ENCODE measurements at regions not wholly inside any gene's neighbourhood (a gene's known extent, or its start where the extent isn't known, plus 50 kb on each side); places are given as distances from the start of the nearest gene placed in this dataset.
"Not testable (repeated sequence)": the region's sequence is repeated elsewhere in the genome, so short reads cannot be mapped to it uniquely, and the experiment has no call there.

GRCh38 chr5:18399461-18400327 lies 765.4 kb downstream of the TAF11L14 start:
- not testable (repeated sequence) for H3K9me3 Mint-ChIP-seq; H3K27me3 Mint-ChIP-seq (ENCODE audit: low read depth); H3K4me3 Mint-ChIP-seq; H3K4me1 Mint-ChIP-seq (ENCODE audit: low read depth); DNase-seq; ATAC-seq (replicated peaks in 1 of 2); H3K36me3 Mint-ChIP-seq (ENCODE audit: insufficient read depth in 2 of 2); H3K27ac Mint-ChIP-seq

DNA sequence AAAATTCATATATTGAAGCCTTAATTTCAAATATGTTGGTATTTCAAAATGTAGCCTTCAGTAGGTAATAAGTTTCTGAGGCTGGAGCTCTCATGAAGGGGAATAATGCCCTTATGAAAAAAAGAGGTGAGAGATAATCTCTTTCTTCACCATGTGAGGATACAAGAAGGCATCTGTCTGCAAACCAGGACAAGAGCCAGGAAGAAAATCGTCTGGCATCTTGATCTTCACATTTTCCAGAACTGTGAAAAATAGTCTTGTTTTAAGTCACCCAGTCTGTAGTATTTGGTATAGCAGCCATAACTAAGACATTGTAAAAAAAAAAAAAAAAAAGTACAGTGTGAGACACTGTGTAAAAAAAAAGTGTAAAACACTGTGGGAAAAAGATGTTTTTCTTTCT lies 768.9 kb downstream of the TAF11L14 start:
- DNase-seq (no peak), ATAC-seq (replicated peaks in 1 of 2) (no peak)
- Mint-ChIP-seq H3K4me3 (no peak overlapping the region), H3K36me3 (ENCODE audit: insufficient read depth in 2 of 2) (no peaks in the 10 kb centered on the region), H3K4me1 (ENCODE audit: low read depth) (no peaks in the 10 kb centered on the region), H3K27me3 (ENCODE audit: low read depth) (no peaks in the 10 kb centered on the region), H3K27ac (no peak overlapping the region), H3K9me3 (peaks cover 0 to 3% of the 10 kb centered on the region in 2 donors)

- no peak overlapping the region for H3K4me3 Mint-ChIP-seq
- no peak overlapping the region for H3K27ac Mint-ChIP-seq
- H3K9me3 Mint-ChIP-seq: peaks cover 0 to 3% of the 10 kb centered on the region in 2 donors
- DNase-seq (no peak), ATAC-seq (replicated peaks in 1 of 2) (no peak)
- no peaks in the 10 kb centered on the region for H3K27me3 Mint-ChIP-seq (ENCODE audit: low read depth)
- H3K36me3 Mint-ChIP-seq (ENCODE audit: insufficient read depth in 2 of 2): no peaks in the 10 kb centered on the region
- H3K4me1 Mint-ChIP-seq (ENCODE audit: low read depth): no peaks in the 10 kb centered on the region
Measured at GRCh38 chr5:18403941-18404438, 769.7 kb downstream of the TAF11L14 start.

- no peaks in the 10 kb centered on the region for H3K36me3 Mint-ChIP-seq (ENCODE audit: insufficient read depth in 2 of 2)
- DNase-seq (no peak), ATAC-seq (replicated peaks in 1 of 2) (no peak)
- H3K27me3 Mint-ChIP-seq (ENCODE audit: low read depth): no peaks in the 10 kb centered on the region
- no peak overlapping the region for H3K27ac Mint-ChIP-seq
- no peak overlapping the region for H3K4me3 Mint-ChIP-seq
- peaks cover 2 to 8% of the 10 kb centered on the region in 2 donors for H3K9me3 Mint-ChIP-seq
- H3K4me1 Mint-ChIP-seq (ENCODE audit: low read depth): no peaks in the 10 kb centered on the region
Measured at GRCh38 chr5:18420711-18421110, 786.5 kb downstream of the TAF11L14 start.

DNA sequence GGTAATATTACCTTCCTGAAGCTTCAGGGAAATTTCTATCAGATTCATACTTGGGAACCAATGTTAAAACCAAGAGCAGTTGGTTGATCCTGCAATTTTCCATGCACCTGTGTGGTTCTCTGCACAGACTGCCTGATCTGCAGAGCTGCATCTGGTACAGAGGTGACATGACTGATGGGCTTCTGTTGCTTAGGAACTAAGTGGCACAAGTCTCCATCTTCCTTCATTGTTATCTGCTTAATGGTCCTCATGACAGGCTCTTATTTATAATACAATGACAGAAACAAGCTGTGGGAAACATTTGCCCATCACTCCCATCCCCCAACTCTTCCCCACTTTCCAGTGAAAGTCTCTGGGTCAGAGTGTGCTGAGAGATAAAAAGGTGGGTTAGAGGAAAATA lies 799.1 kb downstream of the TAF11L14 start:
- no peaks in the 10 kb centered on the region for H3K36me3 Mint-ChIP-seq (ENCODE audit: insufficient read depth in 2 of 2)

GRCh38 chr5:18438126-18438525 lies 803.9 kb downstream of the TAF11L14 start:
- no peaks in the 10 kb centered on the region for H3K4me1 Mint-ChIP-seq (ENCODE audit: low read depth)
- H3K27me3 Mint-ChIP-seq (ENCODE audit: low read depth): no peaks in the 10 kb centered on the region
- no peak overlapping the region for H3K27ac Mint-ChIP-seq
- H3K4me3 Mint-ChIP-seq: no peak overlapping the region
- H3K36me3 Mint-ChIP-seq (ENCODE audit: insufficient read depth in 2 of 2): no peaks in the 10 kb centered on the region
- peaks cover 0 to 4% of the 10 kb centered on the region in 2 donors for H3K9me3 Mint-ChIP-seq
- DNase-seq (no peak), ATAC-seq (replicated peaks in 1 of 2) (no peak)

More for the DNA sequence above, 799.1 kb downstream of the TAF11L14 start:
- H3K4me1 Mint-ChIP-seq (ENCODE audit: low read depth): no peaks in the 10 kb centered on the region
- H3K27ac Mint-ChIP-seq: no peak overlapping the region
- ATAC-seq (replicated peaks in 1 of 2) (no peak), DNase-seq (no peak)
- H3K4me3 Mint-ChIP-seq: no peak overlapping the region
- H3K27me3 Mint-ChIP-seq (ENCODE audit: low read depth): no peaks in the 10 kb centered on the region
- peaks cover 2 to 5% of the 10 kb centered on the region in 2 donors for H3K9me3 Mint-ChIP-seq

- Mint-ChIP-seq H3K4me1 (ENCODE audit: low read depth) (no peaks in the 10 kb centered on the region), H3K27me3 (ENCODE audit: low read depth) (no peaks in the 10 kb centered on the region), H3K36me3 (ENCODE audit: insufficient read depth in 2 of 2) (no peaks in the 10 kb centered on the region), H3K4me3 (no peak overlapping the region), H3K9me3 (peaks cover 4 to 7% of the 10 kb centered on the region in 2 donors), H3K27ac (no peak overlapping the region)
- DNase-seq (no peak), ATAC-seq (replicated peaks in 1 of 2) (no peak)
Measured at GRCh38 chr5:18455521-18455920, 821.3 kb downstream of the TAF11L14 start.

DNA sequence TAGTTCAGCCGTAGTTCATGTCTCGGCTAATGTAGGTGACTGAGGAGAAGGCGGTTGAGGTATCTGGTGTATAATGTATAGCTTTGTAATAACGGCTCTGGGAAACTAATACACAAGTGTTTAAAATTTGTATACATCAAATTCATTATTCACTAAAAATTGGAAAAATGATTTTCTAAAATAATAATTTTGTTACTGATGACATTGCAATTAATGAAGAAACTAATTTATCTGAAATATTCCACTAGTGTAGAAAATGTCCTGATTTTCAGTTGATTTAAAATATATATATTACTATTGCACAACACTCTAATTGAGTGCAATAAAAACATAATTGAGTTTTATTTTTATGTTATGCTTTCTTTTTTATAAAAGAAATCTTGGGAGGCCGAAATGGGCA lies 823.0 kb downstream of the TAF11L14 start:
- DNase-seq: no peak
- Mint-ChIP-seq H3K36me3 (ENCODE audit: insufficient read depth in 2 of 2) (no peaks in the 10 kb centered on the region), H3K4me3 (no peak overlapping the region), H3K27me3 (ENCODE audit: low read depth) (no peaks in the 10 kb centered on the region), H3K4me1 (ENCODE audit: low read depth) (no peaks in the 10 kb centered on the region), H3K27ac (no peak overlapping the region), H3K9me3 (peaks cover 4 to 5% of the 10 kb centered on the region in 2 donors)
- ATAC-seq (replicated peaks in 1 of 2): no peak

- no peak overlapping the region for H3K4me3 Mint-ChIP-seq
- H3K27ac Mint-ChIP-seq: no peak overlapping the region
- no peaks in the 10 kb centered on the region for H3K27me3 Mint-ChIP-seq (ENCODE audit: low read depth)
- peaks cover 0 to 2% of the 10 kb centered on the region in 2 donors for H3K9me3 Mint-ChIP-seq
- no peak for ATAC-seq (replicated peaks in 1 of 2)
- no peaks in the 10 kb centered on the region for H3K36me3 Mint-ChIP-seq (ENCODE audit: insufficient read depth in 2 of 2)
- no peak for DNase-seq
- H3K4me1 Mint-ChIP-seq (ENCODE audit: low read depth): no peaks in the 10 kb centered on the region
Measured at GRCh38 chr5:18461766-18462165, 827.5 kb downstream of the TAF11L14 start.

DNA sequence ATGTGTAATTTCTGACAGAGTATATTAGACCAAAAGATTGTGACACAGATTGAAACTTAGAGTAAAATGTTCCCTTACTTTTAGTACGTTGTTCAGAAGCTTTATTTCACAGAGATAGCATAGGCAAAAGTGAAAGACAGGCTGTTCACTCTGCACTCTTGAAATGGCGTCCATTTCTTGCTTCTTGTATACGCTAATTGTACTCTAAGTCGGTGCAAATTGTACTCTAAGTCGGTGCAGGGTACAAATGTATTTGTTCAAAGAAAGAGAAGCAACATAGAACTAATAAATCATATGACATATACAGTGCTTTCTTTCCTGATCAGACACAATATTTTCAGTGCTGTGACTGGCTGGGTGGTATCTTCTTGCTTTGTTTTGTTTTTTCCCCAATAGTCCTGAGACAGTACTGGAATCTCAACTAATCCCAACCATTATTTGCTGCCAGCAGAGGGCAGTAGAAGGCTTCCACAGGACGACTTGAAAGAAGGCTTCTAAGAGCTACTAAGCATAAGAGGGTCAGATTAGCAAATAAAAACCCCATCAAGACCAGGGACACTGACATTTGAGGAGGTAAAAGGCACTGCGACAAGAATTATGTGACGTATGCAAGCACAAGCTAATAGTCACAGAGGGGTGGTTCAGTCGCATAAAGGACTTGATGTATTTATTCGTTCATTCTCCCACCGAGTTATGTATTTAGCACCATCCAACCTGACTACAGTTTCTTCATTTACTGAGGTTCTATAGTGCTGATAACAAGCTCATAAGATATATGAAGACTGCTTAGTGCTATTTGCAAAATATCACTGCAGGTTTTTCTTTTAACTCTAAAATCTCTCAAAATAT lies 831.8 kb downstream of the TAF11L14 start:
- H3K27me3 Mint-ChIP-seq (ENCODE audit: low read depth): no peaks in the 10 kb centered on the region
- H3K27ac Mint-ChIP-seq: no peak overlapping the region
- no peak overlapping the region for H3K4me3 Mint-ChIP-seq
- no peaks in the 10 kb centered on the region for H3K9me3 Mint-ChIP-seq
- no peaks in the 10 kb centered on the region for H3K36me3 Mint-ChIP-seq (ENCODE audit: insufficient read depth in 2 of 2)
- DNase-seq (peak; percentile 34 to 41), ATAC-seq (replicated peaks in 1 of 2) (peak in 1 of 2 donors; percentile 39)
- H3K4me1 Mint-ChIP-seq (ENCODE audit: low read depth): no peaks in the 10 kb centered on the region

- H3K9me3 Mint-ChIP-seq: no peaks in the 10 kb centered on the region
Measured at GRCh38 chr5:18466731-18467130, 832.5 kb downstream of the TAF11L14 start.

GRCh38 chr5:18471791-18472190 lies 837.5 kb downstream of the TAF11L14 start:
- H3K27ac Mint-ChIP-seq; H3K36me3 Mint-ChIP-seq (ENCODE audit: insufficient read depth in 2 of 2); ATAC-seq (replicated peaks in 1 of 2); DNase-seq; H3K9me3 Mint-ChIP-seq; H3K4me1 Mint-ChIP-seq (ENCODE audit: low read depth); H3K27me3 Mint-ChIP-seq (ENCODE audit: low read depth); H3K4me3 Mint-ChIP-seq: not testable (repeated sequence)

More at GRCh38 chr5:18466731-18467130, 832.5 kb downstream of the TAF11L14 start:
- H3K27me3 Mint-ChIP-seq (ENCODE audit: low read depth): no peaks in the 10 kb centered on the region
- H3K4me1 Mint-ChIP-seq (ENCODE audit: low read depth): no peaks in the 10 kb centered on the region
- H3K27ac Mint-ChIP-seq: no peak overlapping the region
- H3K4me3 Mint-ChIP-seq: no peak overlapping the region
- no peaks in the 10 kb centered on the region for H3K36me3 Mint-ChIP-seq (ENCODE audit: insufficient read depth in 2 of 2)
- no peak for DNase-seq
- ATAC-seq (replicated peaks in 1 of 2): no peak

DNA sequence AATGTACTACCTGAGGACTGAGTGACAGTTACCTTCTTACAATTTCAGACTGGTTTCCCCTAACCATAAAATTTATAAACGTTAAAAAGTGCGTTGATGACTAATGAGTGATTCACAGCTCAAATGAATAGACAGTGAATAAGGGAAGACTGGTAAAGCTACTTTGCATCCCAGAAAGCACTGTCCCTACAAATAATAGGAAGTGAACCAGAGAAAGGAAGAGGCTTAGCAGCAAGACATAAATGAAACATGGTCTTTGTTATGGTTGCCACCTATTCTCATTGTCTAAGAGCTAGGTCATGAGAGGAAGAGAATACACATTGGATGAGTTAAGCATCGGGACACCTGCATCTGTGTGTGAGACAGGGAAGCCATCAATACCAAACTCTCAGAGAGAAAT lies 849.2 kb downstream of the TAF11L14 start:
- H3K27me3 Mint-ChIP-seq (ENCODE audit: low read depth): no peaks in the 10 kb centered on the region
- no peak overlapping the region for H3K4me3 Mint-ChIP-seq
- H3K27ac Mint-ChIP-seq: no peak overlapping the region
- peaks cover 0 to 2% of the 10 kb centered on the region in 2 donors for H3K36me3 Mint-ChIP-seq (ENCODE audit: insufficient read depth in 2 of 2)
- no peaks in the 10 kb centered on the region for H3K4me1 Mint-ChIP-seq (ENCODE audit: low read depth)
- ATAC-seq (replicated peaks in 1 of 2) (no peak), DNase-seq (no peak)
- H3K9me3 Mint-ChIP-seq: peaks cover 0 to 4% of the 10 kb centered on the region in 2 donors

All from activated T-cell treated with anti-CD3 and anti-CD28 coated beads, Interleukin-2, amount 50 U/mL, for 72 hours (primary cell).